ENCODE measurements at regions not wholly inside any gene's neighbourhood (a gene's known extent, or its start where the extent isn't known, plus 50 kb on each side); places are given as distances from the start of the nearest gene placed in this dataset.

GRCh38 chr1:177547200-177547599 lies 376.4 kb downstream of the BRINP2 start:
- TF ChIP-seq POLR2A (IDR thresholded peaks at IDR 0.05) = no peak
- TF ChIP-seq CTCF (IDR thresholded peaks at IDR 0.05) = no peak
- no peak for TF ChIP-seq POLR2AphosphoS5 (IDR thresholded peaks at IDR 0.05; ENCODE audit: insufficient read depth in 1 of 2, low read depth in 1 of 2)
